PFSK-1 (cell line): ENCODE measurements at regions not wholly inside any gene's neighbourhood (a gene's known extent, or its start where the extent isn't known, plus 50 kb on each side); places are given as distances from the start of the nearest gene placed in this dataset.

Experiments used
- FOXP2 ChIP-seq: optimal IDR thresholded peaks from 2 replicates; pipeline ENCODE3; 2011; ENCODE audit warnings: borderline replicate concordance, control low read depth, inconsistent platforms; ENCODE audit not compliant: insufficient read depth; ENCODE audit errors: extremely low read length, extremely low read depth
- POLR2AphosphoS5 ChIP-seq: IDR thresholded peaks from 2 replicates; pipeline ENCODE4 v1.6.1; 2012; ENCODE audit warnings: low read depth, mild to moderate bottlenecking, control low read depth, low read length, moderate library complexity
- SIN3A ChIP-seq: IDR thresholded peaks from 2 replicates; pipeline ENCODE4 v1.6.1; 2012; ENCODE audit warnings: mild to moderate bottlenecking, low read length, moderate library complexity, borderline replicate concordance; ENCODE audit not compliant: insufficient read depth
- TAF1 ChIP-seq: IDR thresholded peaks from 2 replicates; pipeline ENCODE4 v1.6.1; 2012; ENCODE audit warnings: low read length, control low read depth, borderline replicate concordance; ENCODE audit not compliant: insufficient read depth
- TF ChIP-seq, protein P1 (sequence below), 2 experiments: IDR thresholded peaks; 2 replicates each; pipeline versions ENCODE4 v1.6.1 to v1.8.0; 2011 to 2012; ENCODE audit warnings: low read depth in 2 of 2, low read length in 2 of 2, control low read depth in 1 of 2, inconsistent platforms in 1 of 2, mild to moderate bottlenecking in 1 of 2, moderate library complexity in 1 of 2; ENCODE audit not compliant: insufficient read depth in 1 of 2

GRCh38 chr11:98194611-98195010, 826.1 kb upstream of the CNTN5 start:
- TF ChIP-seq, protein P1, sequence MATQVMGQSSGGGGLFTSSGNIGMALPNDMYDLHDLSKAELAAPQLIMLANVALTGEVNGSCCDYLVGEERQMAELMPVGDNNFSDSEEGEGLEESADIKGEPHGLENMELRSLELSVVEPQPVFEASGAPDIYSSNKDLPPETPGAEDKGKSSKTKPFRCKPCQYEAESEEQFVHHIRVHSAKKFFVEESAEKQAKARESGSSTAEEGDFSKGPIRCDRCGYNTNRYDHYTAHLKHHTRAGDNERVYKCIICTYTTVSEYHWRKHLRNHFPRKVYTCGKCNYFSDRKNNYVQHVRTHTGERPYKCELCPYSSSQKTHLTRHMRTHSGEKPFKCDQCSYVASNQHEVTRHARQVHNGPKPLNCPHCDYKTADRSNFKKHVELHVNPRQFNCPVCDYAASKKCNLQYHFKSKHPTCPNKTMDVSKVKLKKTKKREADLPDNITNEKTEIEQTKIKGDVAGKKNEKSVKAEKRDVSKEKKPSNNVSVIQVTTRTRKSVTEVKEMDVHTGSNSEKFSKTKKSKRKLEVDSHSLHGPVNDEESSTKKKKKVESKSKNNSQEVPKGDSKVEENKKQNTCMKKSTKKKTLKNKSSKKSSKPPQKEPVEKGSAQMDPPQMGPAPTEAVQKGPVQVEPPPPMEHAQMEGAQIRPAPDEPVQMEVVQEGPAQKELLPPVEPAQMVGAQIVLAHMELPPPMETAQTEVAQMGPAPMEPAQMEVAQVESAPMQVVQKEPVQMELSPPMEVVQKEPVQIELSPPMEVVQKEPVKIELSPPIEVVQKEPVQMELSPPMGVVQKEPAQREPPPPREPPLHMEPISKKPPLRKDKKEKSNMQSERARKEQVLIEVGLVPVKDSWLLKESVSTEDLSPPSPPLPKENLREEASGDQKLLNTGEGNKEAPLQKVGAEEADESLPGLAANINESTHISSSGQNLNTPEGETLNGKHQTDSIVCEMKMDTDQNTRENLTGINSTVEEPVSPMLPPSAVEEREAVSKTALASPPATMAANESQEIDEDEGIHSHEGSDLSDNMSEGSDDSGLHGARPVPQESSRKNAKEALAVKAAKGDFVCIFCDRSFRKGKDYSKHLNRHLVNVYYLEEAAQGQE (IDR thresholded peaks at IDR 0.05; ENCODE audit: insufficient read depth in 1 of 2, low read depth in 2 of 2, low read length in 2 of 2) = no peak
- no peak for TF ChIP-seq POLR2AphosphoS5
- TF ChIP-seq TAF1 = no peak
- no peak for TF ChIP-seq FOXP2
- TF ChIP-seq SIN3A = no peak

- no peak for TF ChIP-seq SIN3A
- no peak for TF ChIP-seq FOXP2
- no peak for TF ChIP-seq TAF1
- TF ChIP-seq, protein P1 (IDR thresholded peaks at IDR 0.05; ENCODE audit: insufficient read depth in 1 of 2, low read depth in 2 of 2, low read length in 2 of 2) = no peak
- no peak for TF ChIP-seq POLR2AphosphoS5
These were observed 825.4 kb upstream of the CNTN5 start for GRCh38 chr11:98195300-98195699.

GRCh38 chr11:98207086-98207485, 813.7 kb upstream of the CNTN5 start:
- TF ChIP-seq TAF1 (no peak), FOXP2 (no peak), POLR2AphosphoS5 (no peak), SIN3A (no peak)
- TF ChIP-seq, protein P1 (IDR thresholded peaks at IDR 0.05; ENCODE audit: insufficient read depth in 1 of 2, low read depth in 2 of 2, low read length in 2 of 2) = no peak

- TF ChIP-seq FOXP2 (no peak), POLR2AphosphoS5 (no peak), SIN3A (no peak), TAF1 (no peak)
- TF ChIP-seq, protein P1 (IDR thresholded peaks at IDR 0.05; ENCODE audit: insufficient read depth in 1 of 2, low read depth in 2 of 2, low read length in 2 of 2) = no peak
These were observed 793.5 kb upstream of the CNTN5 start for GRCh38 chr11:98227278-98227677.

- TF ChIP-seq, protein P1 (IDR thresholded peaks at IDR 0.05; ENCODE audit: insufficient read depth in 1 of 2, low read depth in 2 of 2, low read length in 2 of 2) = no peak
- no peak for TF ChIP-seq TAF1
- no peak for TF ChIP-seq FOXP2
- TF ChIP-seq POLR2AphosphoS5 = no peak
- no peak for TF ChIP-seq SIN3A
These were observed 790.1 kb upstream of the CNTN5 start for GRCh38 chr11:98230678-98231077.
